ENCODE measurements at regions not wholly inside any gene's neighbourhood (a gene's known extent, or its start where the extent isn't known, plus 50 kb on each side); places are given as distances from the start of the nearest gene placed in this dataset.
"Not testable (repeated sequence)": the region's sequence is repeated elsewhere in the genome, so short reads cannot be mapped to it uniquely, and the experiment has no call there.

DNA sequence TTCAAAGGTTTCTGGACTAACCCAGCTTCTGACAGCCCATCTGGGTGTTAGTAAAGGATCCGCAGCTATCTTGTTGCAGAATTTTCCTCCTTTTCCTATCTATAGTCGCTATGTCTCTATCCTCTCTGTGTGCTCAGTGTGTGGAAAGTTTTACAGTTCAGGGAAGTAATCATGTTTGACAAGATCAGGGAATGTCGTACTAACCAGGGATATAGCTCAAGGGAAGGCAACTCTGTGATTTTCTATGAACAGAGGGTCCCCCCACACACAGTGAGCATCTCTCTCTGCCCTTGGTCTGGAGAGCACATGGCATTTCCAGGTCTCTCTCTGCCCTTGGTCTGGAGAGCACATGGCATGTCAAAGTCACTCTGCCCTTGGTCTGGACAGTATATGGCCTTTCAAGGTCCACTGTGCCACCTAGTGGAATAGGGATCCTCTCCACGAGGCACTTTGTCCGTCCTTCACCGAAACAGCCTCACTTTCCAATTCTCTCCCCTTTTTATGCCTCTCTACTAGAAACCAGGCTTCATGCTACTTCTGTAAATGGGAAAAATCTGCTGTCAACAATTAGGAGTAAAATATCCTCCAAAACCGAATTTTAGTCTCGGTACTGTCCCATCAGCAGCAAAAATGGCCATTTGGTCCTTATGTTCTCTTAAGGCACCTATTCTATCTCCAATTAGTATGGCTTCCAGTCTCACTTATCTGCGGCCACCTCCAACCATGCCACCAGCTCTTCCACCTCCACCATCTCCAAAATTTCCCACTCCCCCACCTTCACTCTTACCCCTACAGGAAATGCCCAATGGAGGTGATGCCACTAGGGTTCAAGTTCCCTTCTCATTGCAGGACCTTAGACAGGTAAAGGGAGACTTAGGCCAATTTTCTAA, 88.7 kb downstream of the IGLL5 start:
- DNase-seq (ENCODE audit: low read depth): no peak

DNA sequence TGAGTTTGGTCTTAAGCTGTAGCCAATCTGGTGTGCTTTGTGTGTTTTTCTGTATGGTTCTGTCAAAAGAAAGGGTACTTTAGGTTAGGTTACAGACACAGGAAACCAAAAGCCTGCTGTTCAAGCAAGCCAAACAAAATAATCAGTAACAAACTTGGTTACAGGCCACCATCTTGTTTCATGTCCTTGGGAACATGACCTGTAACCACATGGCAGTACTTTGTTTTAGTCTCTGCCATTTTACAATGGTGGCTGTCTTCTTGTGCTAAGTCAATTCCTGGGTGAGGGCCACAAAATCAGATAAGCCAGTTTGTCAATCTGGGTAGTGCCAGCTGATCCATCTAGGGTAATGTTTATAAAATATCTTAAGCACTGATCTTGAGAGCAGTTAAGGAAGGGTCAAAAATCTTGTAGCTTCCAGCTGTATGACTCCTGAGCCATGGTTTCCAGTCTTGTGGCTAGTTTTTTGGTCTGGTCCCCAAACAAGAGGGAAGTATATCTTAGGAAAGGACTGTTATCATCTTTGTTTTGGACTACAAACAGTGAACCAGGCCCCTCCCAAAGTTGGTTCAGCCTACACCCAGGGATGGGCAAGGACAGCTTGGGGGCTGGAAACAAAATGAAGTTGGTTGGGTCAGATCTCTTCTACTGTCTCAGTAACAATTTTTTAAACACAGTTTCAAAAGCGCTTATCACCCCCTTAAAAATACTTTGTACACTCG, 90.0 kb downstream of the IGLL5 start:
- DNase-seq (ENCODE audit: low read depth): no peak

GRCh38 chr22:22978637-22979036, 91.0 kb downstream of the IGLL5 start:
- DNase-seq (ENCODE audit: low read depth): no peak

- no peak for DNase-seq (ENCODE audit: low read depth)
Observed at GRCh38 chr22:22979121-22979724, 91.1 kb upstream of the GNAZ start.

- no peak for DNase-seq (ENCODE audit: low read depth)
Observed at GRCh38 chr22:22979954-22980353, 90.4 kb upstream of the GNAZ start.

- DNase-seq (ENCODE audit: low read depth): no peak
Observed at GRCh38 chr22:22981670-22982571, 88.4 kb upstream of the GNAZ start.

- no peak for DNase-seq (ENCODE audit: low read depth)
Observed at GRCh38 chr22:22982616-22983015, 87.7 kb upstream of the GNAZ start.

GRCh38 chr22:22983123-22983522, 87.2 kb upstream of the GNAZ start:
- DNase-seq (ENCODE audit: low read depth): no peak

GRCh38 chr22:22983816-22984215, 86.5 kb upstream of the GNAZ start:
- no peak for DNase-seq (ENCODE audit: low read depth)

GRCh38 chr22:22984967-22985366, 85.4 kb upstream of the GNAZ start:
- DNase-seq (ENCODE audit: low read depth): no peak

DNA sequence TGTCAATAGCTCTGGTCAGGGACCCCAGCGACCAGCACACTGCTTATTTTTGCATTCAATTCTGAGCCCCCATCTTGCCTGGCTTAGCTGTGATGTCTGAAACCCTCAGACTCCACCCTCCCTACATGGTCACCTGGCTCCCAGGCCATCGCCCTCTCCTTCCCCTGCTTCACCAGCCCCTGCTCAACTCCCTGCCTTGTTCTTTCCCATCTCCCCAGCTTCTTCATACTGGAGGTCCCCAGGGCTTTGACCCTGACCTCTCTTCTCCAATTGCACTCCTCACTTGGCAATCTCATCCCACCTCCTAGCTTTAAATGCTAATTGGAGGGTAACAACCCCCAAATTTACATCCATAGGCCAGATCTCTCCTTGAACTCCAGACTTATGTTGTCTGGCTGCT, 84.3 kb upstream of the GNAZ start:
- no peak for DNase-seq (ENCODE audit: low read depth)

DNA sequence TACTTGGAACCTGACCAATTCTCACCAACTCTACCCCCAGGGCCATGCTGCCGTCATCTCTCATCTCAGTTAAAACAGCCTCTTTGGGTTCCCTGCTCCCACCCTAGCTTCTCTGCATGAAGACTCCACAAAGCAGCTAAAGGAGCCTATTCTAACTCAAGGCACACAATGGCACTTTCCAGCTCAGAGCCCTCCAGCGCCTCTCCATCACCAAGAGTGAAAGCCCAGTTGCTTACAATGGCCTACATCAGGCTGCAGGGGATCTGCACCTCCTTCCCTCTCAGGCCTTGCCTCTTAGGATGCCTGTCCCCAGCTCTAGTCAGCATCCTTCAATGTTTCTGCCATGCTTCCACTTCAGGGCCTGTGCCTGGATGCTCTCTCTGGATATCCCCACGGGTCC, 83.7 kb upstream of the GNAZ start:
- DNase-seq (ENCODE audit: low read depth): no peak

GRCh38 chr22:22988150-22988549, 82.2 kb upstream of the GNAZ start:
- no peak for DNase-seq (ENCODE audit: low read depth)

- no peak for DNase-seq (ENCODE audit: low read depth)
Observed at GRCh38 chr22:22988785-22989184, 81.5 kb upstream of the GNAZ start.

DNA sequence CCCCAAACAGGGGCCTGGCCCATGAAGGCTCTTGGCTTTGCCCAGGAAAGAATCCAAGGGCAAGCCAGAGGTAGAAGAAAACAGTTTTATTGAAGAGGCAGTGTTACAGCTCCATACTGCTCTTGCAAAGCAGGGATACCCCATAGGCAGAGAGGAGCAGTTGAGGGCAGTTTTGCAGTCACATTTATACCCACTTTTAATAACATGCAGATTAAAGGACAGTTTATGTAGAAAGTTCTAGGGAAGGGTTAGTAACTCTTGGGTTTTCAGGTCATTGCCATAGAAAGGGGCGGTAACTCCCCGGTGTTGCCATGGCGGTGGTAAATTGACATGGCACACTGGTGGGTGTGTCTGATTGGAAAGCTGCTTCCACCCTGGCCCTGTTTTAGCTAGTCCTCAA, 80.5 kb upstream of the GNAZ start:
- DNase-seq (ENCODE audit: low read depth): no peak

DNA sequence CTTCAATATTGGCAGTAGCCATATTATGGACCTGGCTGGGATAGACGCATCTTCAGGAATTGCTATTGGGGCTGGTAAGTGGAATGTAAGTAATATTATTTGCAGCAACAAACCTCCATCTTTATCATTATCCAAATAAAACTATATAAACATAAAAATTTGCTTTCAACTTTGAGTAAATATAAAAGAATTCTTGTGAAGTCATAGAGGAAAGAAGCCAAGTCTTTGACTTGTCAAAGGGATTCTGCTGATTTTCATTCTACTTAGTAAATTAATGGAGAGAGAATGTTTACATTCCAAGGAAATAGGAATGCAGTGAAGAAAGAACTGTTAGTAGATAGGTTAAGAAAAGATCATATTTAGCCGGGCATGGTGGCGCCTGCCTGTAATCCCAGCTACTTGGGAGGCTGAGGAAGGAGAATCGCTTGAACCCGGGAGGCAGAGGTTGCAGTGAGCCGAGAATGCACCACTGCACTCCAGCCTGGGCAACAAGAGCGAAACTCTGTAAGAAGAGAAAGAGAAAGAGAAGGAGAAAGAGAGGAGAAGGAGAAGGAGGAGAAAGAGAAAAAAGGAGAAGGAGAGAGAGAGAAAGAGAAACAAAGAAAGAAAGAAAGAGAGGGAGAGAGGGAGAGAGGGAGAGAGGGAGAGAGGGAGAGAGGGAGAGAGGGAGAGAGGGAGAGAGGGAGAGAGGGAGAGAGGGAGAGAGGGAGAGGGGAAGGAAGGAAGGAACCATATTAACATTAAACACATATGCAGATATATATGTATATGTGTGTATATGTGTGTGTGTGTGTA, 79.4 kb upstream of the GNAZ start:
- not testable (repeated sequence) for DNase-seq (ENCODE audit: low read depth)

DNA sequence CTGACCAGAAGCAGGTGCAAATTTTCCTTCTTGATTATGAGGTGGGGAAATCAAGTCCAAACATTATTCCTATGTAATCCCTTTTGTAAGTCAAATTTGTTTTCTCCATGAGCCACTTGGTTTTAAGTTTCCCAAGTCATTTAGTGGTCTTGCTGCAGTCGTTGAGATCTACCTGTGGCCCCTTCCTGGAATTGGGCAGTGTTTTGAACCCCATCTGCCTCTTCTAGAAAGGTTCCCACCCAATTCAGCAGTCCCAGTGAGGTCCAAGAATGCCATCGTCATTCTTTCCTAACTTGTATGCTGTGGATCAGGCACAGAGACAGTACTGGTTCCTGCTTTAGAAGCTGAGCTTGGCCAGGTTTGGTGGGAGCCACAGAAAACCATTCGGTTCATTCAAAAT, 77.8 kb upstream of the GNAZ start:
- no peak for DNase-seq (ENCODE audit: low read depth)

DNA sequence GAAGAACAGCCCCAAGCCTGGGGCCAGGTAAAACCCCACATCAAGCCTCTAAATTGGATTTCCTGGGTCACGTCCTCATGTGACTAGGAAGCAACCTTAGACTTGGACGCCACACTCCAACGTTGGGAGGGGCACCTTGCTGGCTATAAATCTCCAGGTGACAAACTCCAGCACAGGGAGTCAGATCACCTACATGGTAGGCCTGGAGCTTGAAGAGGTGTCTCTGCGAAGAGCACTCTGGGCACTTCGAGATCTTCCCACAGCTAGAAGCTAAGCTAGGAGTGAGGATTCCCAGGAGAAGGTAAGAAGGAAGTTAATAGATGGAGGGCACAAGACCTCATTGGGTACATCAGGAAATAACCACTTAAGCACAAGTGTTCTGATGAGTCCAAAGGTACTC, 77.1 kb upstream of the GNAZ start:
- DNase-seq (ENCODE audit: low read depth): no peak

GRCh38 chr22:22995166-22995565, 75.2 kb upstream of the GNAZ start:
- DNase-seq (ENCODE audit: low read depth): no peak

DNA sequence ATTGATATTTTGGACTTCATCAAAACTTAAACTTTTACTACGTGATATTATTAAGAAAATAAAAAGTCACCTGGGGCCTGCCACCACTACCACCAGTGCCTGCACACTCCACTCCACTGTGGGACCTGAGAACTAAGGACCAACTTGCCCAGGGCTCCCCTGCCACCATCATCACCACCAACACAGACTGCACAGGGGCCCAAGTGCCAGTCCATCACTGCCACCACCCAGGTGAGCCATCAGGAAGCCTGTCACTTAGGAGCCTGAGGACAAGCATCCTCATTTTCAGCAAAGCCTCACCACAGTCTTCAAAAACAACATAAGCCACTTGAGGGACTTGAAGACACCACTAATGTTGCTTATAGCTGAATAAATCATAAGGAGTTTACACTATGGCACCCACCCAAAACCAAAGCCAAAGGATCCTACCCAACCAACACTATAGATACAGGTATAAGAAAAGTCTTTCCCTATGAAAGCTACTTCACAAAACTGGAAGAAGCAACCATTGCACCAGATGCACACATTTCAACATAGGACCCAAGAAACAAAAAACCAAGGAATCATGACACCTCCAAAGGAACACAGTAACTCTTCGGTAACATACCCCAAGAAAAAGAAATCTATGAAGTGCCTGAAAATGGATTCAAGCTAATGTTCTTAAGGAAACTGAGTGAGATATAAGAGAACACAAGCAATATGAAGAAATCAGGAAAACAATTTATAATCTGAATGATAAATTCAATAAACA, 73.6 kb upstream of the GNAZ start:
- no peak for DNase-seq (ENCODE audit: low read depth)
